OCI-LY3 (cell line): ENCODE measurements at regions not wholly inside any gene's neighbourhood (a gene's known extent, or its start where the extent isn't known, plus 50 kb on each side); places are given as distances from the start of the nearest gene placed in this dataset.

ENCODE experiments used
- H2AFZ ChIP-seq: fragments of 200-600, 300-600 bp; shearing (Covaris generic); 2 replicates; pipeline ENCODE4 v1.6.0; 2014; ENCODE audit warnings: antibody characterized with exemption, low read depth, low read length
- H3K27ac ChIP-seq: fragments of 200-600, 300-600 bp; sonication (generic); 2 replicates; pipeline ENCODE4 v1.5.1; 2014; ENCODE audit warnings: mild to moderate bottlenecking, low read length, moderate library complexity, mixed read lengths
- H3K27me3 ChIP-seq: fragments of 200-600, 300-600 bp; sonication (generic); 2 replicates; pipeline ENCODE4 v1.6.1; 2014; ENCODE audit warnings: low read depth, low read length, mixed read lengths
- H3K36me3 ChIP-seq: fragments of 200-600, 300-600 bp; sonication (generic); replicated peaks from 2 replicates; pipeline ENCODE3; 2014; ENCODE audit warnings: low read depth, low read length, mixed read lengths
- H3K4me1 ChIP-seq: fragments of 300-600, 200-600 bp; sonication (generic); 2 replicates; pipeline ENCODE4 v1.6.1; 2014; ENCODE audit warnings: low read length, mixed read lengths
- H3K4me2 ChIP-seq: fragments of 200-600, 300-600 bp; sonication (generic); 2 replicates; pipeline ENCODE4 v1.6.1; 2014; ENCODE audit warnings: low read length, mixed read lengths
- H3K4me3 ChIP-seq: fragments of 300-600, 200-600 bp; sonication (generic); 2 replicates; pipeline ENCODE4 v1.5.1; 2014; ENCODE audit warnings: antibody characterized with exemption, mild to moderate bottlenecking, low read length, moderate library complexity
- H3K79me2 ChIP-seq: fragments of 300-600, 200-600 bp; shearing (Covaris generic); 2 replicates; pipeline ENCODE4 v1.6.1; 2014; ENCODE audit warnings: mild to moderate bottlenecking, low read length, mixed read lengths
- H3K9ac ChIP-seq: fragments of 300-600, 200-600 bp; shearing (Covaris generic); 2 replicates; pipeline ENCODE4 v1.6.0; 2014; ENCODE audit warnings: mild to moderate bottlenecking, low read length, moderate library complexity
- H3K9me3 ChIP-seq: fragments of 200-600, 300-600 bp; shearing (Covaris generic); 2 replicates; pipeline ENCODE4 v1.6.1; 2014; ENCODE audit warnings: low read length, mixed read lengths; ENCODE audit not compliant: insufficient read depth
- H4K20me1 ChIP-seq: fragments of 200-600, 300-600 bp; sonication (generic); 2 replicates; pipeline ENCODE4 v1.6.1; 2016; ENCODE audit warnings: low read length, mixed read lengths; ENCODE audit not compliant: insufficient read depth
- EZH2phosphoT487 ChIP-seq: fragments of 200-600 bp; shearing (Covaris generic); IDR thresholded peaks from 2 replicates; pipeline ENCODE4 v1.6.1; 2018; ENCODE audit warnings: antibody characterized with exemption, mixed run types, low read depth
- TF ChIP-seq, protein P1 (sequence below): fragments of 200-600, 300-600 bp; sonication (generic); IDR thresholded peaks from 2 replicates; pipeline ENCODE4 v1.5.1; 2014; ENCODE audit warnings: antibody characterized with exemption, low read length, low read depth

DNA sequence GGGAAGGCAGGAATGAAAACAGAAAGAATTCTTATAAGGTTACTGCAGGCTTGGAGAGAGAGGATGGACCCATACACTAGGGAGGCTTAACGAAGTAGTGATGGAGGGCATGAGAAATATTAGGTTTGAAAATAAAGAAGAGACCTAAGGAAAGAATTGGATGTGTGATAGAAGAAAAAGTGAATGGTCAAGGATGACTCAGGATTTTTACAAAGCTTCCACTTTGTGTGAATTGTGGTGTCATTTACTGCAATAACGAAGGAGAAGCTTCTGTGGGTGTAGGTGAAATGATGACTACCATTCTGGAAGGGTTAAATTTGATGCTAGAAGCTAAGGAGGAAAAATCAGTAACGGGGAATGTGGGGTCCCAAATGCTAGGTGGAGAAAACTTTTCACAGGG is 191.2 kb downstream of the UTRN start:
- H3K4me2 ChIP-seq = no peak overlapping the region
- no peaks in the 10 kb centered on the region for H3K79me2 ChIP-seq
- H3K9ac ChIP-seq = no peak overlapping the region
- no peak overlapping the region for H3K4me3 ChIP-seq
- H3K4me1 ChIP-seq = no peaks in the 10 kb centered on the region
- TF ChIP-seq EZH2phosphoT487 = no peak
- TF ChIP-seq, protein P1, sequence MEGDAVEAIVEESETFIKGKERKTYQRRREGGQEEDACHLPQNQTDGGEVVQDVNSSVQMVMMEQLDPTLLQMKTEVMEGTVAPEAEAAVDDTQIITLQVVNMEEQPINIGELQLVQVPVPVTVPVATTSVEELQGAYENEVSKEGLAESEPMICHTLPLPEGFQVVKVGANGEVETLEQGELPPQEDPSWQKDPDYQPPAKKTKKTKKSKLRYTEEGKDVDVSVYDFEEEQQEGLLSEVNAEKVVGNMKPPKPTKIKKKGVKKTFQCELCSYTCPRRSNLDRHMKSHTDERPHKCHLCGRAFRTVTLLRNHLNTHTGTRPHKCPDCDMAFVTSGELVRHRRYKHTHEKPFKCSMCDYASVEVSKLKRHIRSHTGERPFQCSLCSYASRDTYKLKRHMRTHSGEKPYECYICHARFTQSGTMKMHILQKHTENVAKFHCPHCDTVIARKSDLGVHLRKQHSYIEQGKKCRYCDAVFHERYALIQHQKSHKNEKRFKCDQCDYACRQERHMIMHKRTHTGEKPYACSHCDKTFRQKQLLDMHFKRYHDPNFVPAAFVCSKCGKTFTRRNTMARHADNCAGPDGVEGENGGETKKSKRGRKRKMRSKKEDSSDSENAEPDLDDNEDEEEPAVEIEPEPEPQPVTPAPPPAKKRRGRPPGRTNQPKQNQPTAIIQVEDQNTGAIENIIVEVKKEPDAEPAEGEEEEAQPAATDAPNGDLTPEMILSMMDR = no peak
- H3K36me3 ChIP-seq = no peaks in the 10 kb centered on the region
- no peaks in the 10 kb centered on the region for H3K9me3 ChIP-seq
- no peak overlapping the region for H2AFZ ChIP-seq
- H3K27me3 ChIP-seq = 0 out of 2 replicates have a peak, but pooled peaks cover 4% of the 10 kb centered on the region
- no peaks in the 10 kb centered on the region for H4K20me1 ChIP-seq
- no peak overlapping the region for H3K27ac ChIP-seq

DNA sequence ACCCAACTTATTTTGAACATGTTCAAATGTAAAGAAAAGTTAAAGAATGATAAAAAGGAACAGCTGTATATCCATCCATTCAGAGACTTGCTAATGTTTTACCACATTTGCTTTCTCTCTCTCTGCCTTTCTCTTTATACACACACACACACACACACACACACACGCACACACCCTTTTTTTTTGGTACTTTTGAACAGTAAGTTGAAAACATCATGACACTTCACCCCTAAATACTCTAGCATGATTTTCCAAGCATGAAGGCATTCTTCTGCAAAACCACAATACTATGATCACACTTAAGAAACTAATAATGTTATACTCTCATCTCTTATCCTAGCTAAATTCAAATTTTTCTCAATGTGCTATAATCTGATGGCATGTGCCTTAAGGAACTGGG is 192.3 kb downstream of the UTRN start:
- Histone ChIP-seq H3K27me3 (0 out of 2 replicates have a peak, but pooled peaks cover 4% of the 10 kb centered on the region), H3K4me1 (no peaks in the 10 kb centered on the region), H4K20me1 (no peaks in the 10 kb centered on the region), H3K27ac (no peak overlapping the region), H3K9me3 (no peaks in the 10 kb centered on the region), H3K79me2 (no peaks in the 10 kb centered on the region), H3K4me2 (no peak overlapping the region), H2AFZ (no peak overlapping the region), H3K9ac (no peak overlapping the region), H3K36me3 (no peaks in the 10 kb centered on the region), H3K4me3 (no peak overlapping the region)
- TF ChIP-seq, protein P1 = no peak
- TF ChIP-seq EZH2phosphoT487 = no peak

DNA sequence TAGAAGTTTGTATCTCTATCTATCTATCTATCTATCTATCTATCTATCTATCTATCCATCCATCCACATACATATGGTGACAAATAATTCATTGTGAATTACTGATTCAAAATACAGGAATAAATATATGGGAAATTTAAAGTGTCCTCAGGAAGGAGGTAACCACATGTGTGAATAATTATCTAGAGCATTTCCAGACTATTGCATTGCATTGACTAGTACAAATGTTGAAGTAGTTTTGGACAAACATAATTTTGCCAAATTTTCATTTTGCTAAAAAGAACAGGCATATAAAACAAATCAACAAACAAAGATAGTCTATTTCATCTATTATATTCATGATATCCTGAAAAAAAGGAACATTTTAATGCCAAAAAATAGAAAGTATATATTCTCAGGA is 192.7 kb downstream of the UTRN start:
- Histone ChIP-seq H4K20me1 (no peaks in the 10 kb centered on the region), H3K4me1 (no peaks in the 10 kb centered on the region), H3K79me2 (no peaks in the 10 kb centered on the region), H3K9me3 (no peaks in the 10 kb centered on the region), H3K27me3 (0 out of 2 replicates have a peak, but pooled peaks cover 4% of the 10 kb centered on the region), H3K4me3 (no peak overlapping the region), H2AFZ (no peak overlapping the region), H3K36me3 (no peaks in the 10 kb centered on the region), H3K4me2 (no peak overlapping the region), H3K27ac (no peak overlapping the region), H3K9ac (no peak overlapping the region)
- TF ChIP-seq EZH2phosphoT487 = no peak
- TF ChIP-seq, protein P1 = no peak

DNA sequence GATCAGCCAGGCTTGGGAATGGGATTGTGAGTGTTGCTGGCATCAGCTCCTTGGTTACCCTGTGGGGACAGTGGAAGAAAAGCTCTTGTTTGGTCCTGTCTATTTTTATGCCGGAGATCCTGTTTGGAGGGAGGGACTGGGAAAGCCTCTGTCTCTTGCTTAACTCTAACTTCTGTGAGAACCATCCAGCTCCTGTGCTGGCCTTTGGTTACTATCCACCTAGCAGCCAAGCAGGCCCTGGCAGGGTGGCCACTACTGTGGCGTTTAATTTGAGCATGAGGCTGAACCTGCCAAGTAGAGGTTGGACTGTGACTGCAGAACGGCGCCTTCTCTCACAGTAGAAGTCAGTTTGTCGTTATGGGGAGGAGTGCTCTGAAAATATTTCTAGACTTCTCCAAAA is 193.3 kb downstream of the UTRN start:
- TF ChIP-seq, protein P1 = no peak
- TF ChIP-seq EZH2phosphoT487 = no peak
- Histone ChIP-seq H2AFZ (no peak overlapping the region), H3K36me3 (no peaks in the 10 kb centered on the region)

More for the DNA sequence above, 193.3 kb downstream of the UTRN start:
- H3K27ac ChIP-seq = no peak overlapping the region
- no peak overlapping the region for H3K4me3 ChIP-seq
- 0 out of 2 replicates have a peak, but pooled peaks cover 4% of the 10 kb centered on the region for H3K27me3 ChIP-seq
- H3K79me2 ChIP-seq = no peaks in the 10 kb centered on the region
- H3K4me1 ChIP-seq = no peaks in the 10 kb centered on the region
- H3K9ac ChIP-seq = no peak overlapping the region
- H3K9me3 ChIP-seq = no peaks in the 10 kb centered on the region
- no peaks in the 10 kb centered on the region for H4K20me1 ChIP-seq
- no peak overlapping the region for H3K4me2 ChIP-seq
